ENCODE measurements at regions not wholly inside any gene's neighbourhood (a gene's known extent, or its start where the extent isn't known, plus 50 kb on each side); places are given as distances from the start of the nearest gene placed in this dataset.

DNA sequence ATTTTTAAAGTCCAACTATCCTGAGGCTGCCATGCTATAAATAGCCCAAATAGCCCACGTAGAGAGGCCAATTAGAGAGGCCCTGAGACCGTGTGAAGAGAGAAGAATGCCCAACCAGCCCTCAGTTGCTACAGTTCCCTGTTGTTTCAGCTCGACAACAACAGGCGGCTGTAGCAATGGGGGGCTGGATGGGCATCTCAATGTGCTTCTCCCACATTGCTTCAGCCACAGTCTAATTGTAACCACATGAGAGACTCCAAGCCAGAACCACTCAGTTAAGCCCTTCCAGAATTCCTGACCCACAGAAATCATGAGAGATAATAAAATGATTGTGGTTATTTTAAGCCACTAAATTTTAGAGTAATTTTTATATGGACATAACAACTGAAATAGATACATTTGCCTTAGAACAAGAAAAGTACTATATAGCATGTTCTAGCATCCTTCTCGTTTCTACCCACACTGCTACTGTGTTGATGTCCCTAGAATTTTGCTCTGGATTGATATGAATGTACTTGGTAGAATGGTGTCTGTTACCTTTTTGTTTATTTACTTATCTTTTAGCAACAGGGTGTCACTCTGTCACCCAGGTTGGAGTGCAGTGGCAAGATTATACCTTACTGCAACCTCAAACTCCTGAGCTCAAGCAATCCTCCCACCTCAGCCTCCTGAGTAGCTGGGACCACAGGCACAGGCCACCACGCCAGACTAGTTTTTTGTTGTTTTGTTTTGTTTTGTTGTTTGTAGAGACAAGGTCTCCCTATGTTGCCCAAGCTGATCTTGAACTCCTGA lies 436.4 kb downstream of the BCOR start:
- Histone ChIP-seq H3K9ac (ENCODE audit: low read length) (no peak overlapping the region), H3K9me3 (ENCODE audit: low read length) (no peaks in the 10 kb centered on the region), H3K4me2 (ENCODE audit: low read length) (no peak overlapping the region), H3K36me3 (ENCODE audit: insufficient read depth, low read length) (no peaks in the 10 kb centered on the region), H3K79me2 (replicated peaks; ENCODE audit: insufficient read depth, low read length) (no peaks in the 10 kb centered on the region), H3K9me2 (ENCODE audit: insufficient read depth, low read length) (no peaks in the 10 kb centered on the region), H3F3A (ENCODE audit: insufficient read depth, low read length, poor library complexity, severe bottlenecking) (no peaks in the 10 kb centered on the region), H2AFZ (ENCODE audit: low read depth, low read length) (no peak overlapping the region), H3K4me3 (ENCODE audit: low read length) (no peak overlapping the region), H4K20me1 (ENCODE audit: insufficient read depth) (no peaks in the 10 kb centered on the region), H3K27me3 (ENCODE audit: insufficient read depth, low read depth, low read length) (no peaks in the 10 kb centered on the region), H3K27ac (ENCODE audit: low read length) (no peak overlapping the region)
- no peak for TF ChIP-seq MXI1 (conservative IDR thresholded peaks at IDR 0.05; ENCODE audit: poor library complexity, severe bottlenecking)
- TF ChIP-seq POLR2AphosphoS5 (IDR thresholded peaks at IDR 0.05), result no peak
- TF ChIP-seq CTCF (IDR thresholded peaks at IDR 0.05; ENCODE audit: poor library complexity, severe bottlenecking), result no peak
- TF ChIP-seq REST (IDR thresholded peaks at IDR 0.05; ENCODE audit: borderline replicate concordance), result no peak
- no peak for TF ChIP-seq TAF1 (IDR thresholded peaks at IDR 0.05; ENCODE audit: low read depth)
- no peak for TF ChIP-seq SMC3 (conservative IDR thresholded peaks at IDR 0.05; ENCODE audit: poor library complexity)
- no peak for TF ChIP-seq EZH2 (IDR thresholded peaks at IDR 0.05; ENCODE audit: borderline replicate concordance, insufficient read depth, low read length, poor library complexity, severe bottlenecking)
- no peak for TF ChIP-seq RAD21 (conservative IDR thresholded peaks at IDR 0.05)
- no peak for TF ChIP-seq EP300 (conservative IDR thresholded peaks at IDR 0.05; ENCODE audit: poor library complexity, severe bottlenecking)

GRCh38 chrX:39665830-39666518 lies 431.8 kb downstream of the BCOR start:
- no peaks in the 10 kb centered on the region for H3K27me3 ChIP-seq (ENCODE audit: insufficient read depth, low read depth, low read length)
- no peaks in the 10 kb centered on the region for H3K79me2 ChIP-seq (replicated peaks; ENCODE audit: insufficient read depth, low read length)
- no peak overlapping the region for H3K4me2 ChIP-seq (ENCODE audit: low read length)
- no peaks in the 10 kb centered on the region for H3K9me2 ChIP-seq (ENCODE audit: insufficient read depth, low read length)
- TF ChIP-seq POLR2AphosphoS5 (IDR thresholded peaks at IDR 0.05) (no peak), RAD21 (conservative IDR thresholded peaks at IDR 0.05) (no peak), CTCF (IDR thresholded peaks at IDR 0.05; ENCODE audit: poor library complexity, severe bottlenecking) (no peak), TAF1 (IDR thresholded peaks at IDR 0.05; ENCODE audit: low read depth) (no peak), SMC3 (conservative IDR thresholded peaks at IDR 0.05; ENCODE audit: poor library complexity) (no peak), EZH2 (IDR thresholded peaks at IDR 0.05; ENCODE audit: borderline replicate concordance, insufficient read depth, low read length, poor library complexity, severe bottlenecking) (no peak)
- no peaks in the 10 kb centered on the region for H3K36me3 ChIP-seq (ENCODE audit: insufficient read depth, low read length)
- no peaks in the 10 kb centered on the region for H3K9me3 ChIP-seq (ENCODE audit: low read length)
- no peak overlapping the region for H3K9ac ChIP-seq (ENCODE audit: low read length)
- H3K4me3 ChIP-seq (ENCODE audit: low read length), result no peak overlapping the region
- H4K20me1 ChIP-seq (ENCODE audit: insufficient read depth), result no peaks in the 10 kb centered on the region
- no peak overlapping the region for H3K27ac ChIP-seq (ENCODE audit: low read length)
- H3F3A ChIP-seq (ENCODE audit: insufficient read depth, low read length, poor library complexity, severe bottlenecking), result no peaks in the 10 kb centered on the region
- no peak overlapping the region for H2AFZ ChIP-seq (ENCODE audit: low read depth, low read length)
